Endodermal cell (in vitro differentiated cells): ENCODE measurements at regions not wholly inside any gene's neighbourhood (a gene's known extent, or its start where the extent isn't known, plus 50 kb on each side); places are given as distances from the start of the nearest gene placed in this dataset.

Experiments used
- DNase-seq: peaks from one replicate; pipeline ENCODE4 v3.0.0-alpha.2; 2017
- H3K27ac ChIP-seq: 2 replicates; pipeline ENCODE4 v1.5.1; 2013; ENCODE audit warnings: mild to moderate bottlenecking, low read depth, low read length, moderate library complexity
- H3K27me3 ChIP-seq: 2 replicates; pipeline ENCODE4 v1.6.1; 2013; ENCODE audit warnings: mild to moderate bottlenecking, low read length, moderate library complexity; ENCODE audit not compliant: insufficient read depth, control insufficient read depth, poor library complexity, severe bottlenecking
- H3K36me3 ChIP-seq: 2 replicates; pipeline ENCODE4 v1.7.0; 2013; ENCODE audit warnings: mild to moderate bottlenecking, low read length, moderate library complexity; ENCODE audit not compliant: control insufficient read depth, insufficient read depth
- H3K4me1 ChIP-seq: one replicate; pipeline ENCODE4 v1.7.0; 2013; ENCODE audit warnings: low read length; ENCODE audit not compliant: control insufficient read depth, insufficient read depth
- H3K4me3 ChIP-seq: 2 replicates; pipeline ENCODE4 v1.5.1; 2013; ENCODE audit warnings: mild to moderate bottlenecking, low read length, moderate library complexity
- H3K9ac ChIP-seq: 2 replicates; pipeline ENCODE4 v1.6.1; 2013; ENCODE audit warnings: mild to moderate bottlenecking, low read length, moderate library complexity; ENCODE audit not compliant: poor library complexity, severe bottlenecking; ENCODE audit errors: extremely low read depth
- H3K9me3 ChIP-seq: 2 replicates; pipeline ENCODE4 v1.6.1; 2013; ENCODE audit warnings: mild to moderate bottlenecking, low read length, moderate library complexity; ENCODE audit not compliant: control insufficient read depth
- H3K27ac Mint-ChIP-seq: 2 replicates; pipeline ENCODE4 v1.8.0; 2020; ENCODE audit warnings: mixed read lengths
- H3K27me3 Mint-ChIP-seq: 2 replicates; pipeline ENCODE4 v1.8.0; 2021; ENCODE audit warnings: mild to moderate bottlenecking, mixed read lengths; ENCODE audit not compliant: insufficient read depth
- H3K36me3 Mint-ChIP-seq: 2 replicates; pipeline ENCODE4 v1.8.0; 2020; ENCODE audit warnings: low read depth, mixed read lengths
- H3K4me1 Mint-ChIP-seq: 2 replicates; pipeline ENCODE4 v1.8.0; 2020; ENCODE audit warnings: mixed read lengths
- H3K4me3 Mint-ChIP-seq: 2 replicates; pipeline ENCODE4 v1.8.0; 2020; ENCODE audit warnings: mild to moderate bottlenecking, moderate library complexity, mixed read lengths
- H3K9me3 Mint-ChIP-seq: 2 replicates; pipeline ENCODE4 v1.8.0; 2020; ENCODE audit warnings: mild to moderate bottlenecking, mixed read lengths
- WGBS, 2 experiments: methylation state at CpG; one replicate each; pipeline versions ENCODE4 v1.1.5 to v1.1.7; 2013; ENCODE audit warnings: missing lambda C conversion rate in 2 of 2, mixed read lengths in 1 of 2; ENCODE audit not compliant: insufficient coverage in 1 of 2, insufficient read length in 1 of 2; 5-methylcytosine and 5-hydroxymethylcytosine counted together
- TF ChIP-seq, protein P1 (sequence below): fragments of 200-600 bp; sonication (generic); conservative IDR thresholded peaks from 2 replicates; pipeline ENCODE4 v1.5.0; 2021; ENCODE audit warnings: antibody characterized with exemption, mild to moderate bottlenecking

DNA sequence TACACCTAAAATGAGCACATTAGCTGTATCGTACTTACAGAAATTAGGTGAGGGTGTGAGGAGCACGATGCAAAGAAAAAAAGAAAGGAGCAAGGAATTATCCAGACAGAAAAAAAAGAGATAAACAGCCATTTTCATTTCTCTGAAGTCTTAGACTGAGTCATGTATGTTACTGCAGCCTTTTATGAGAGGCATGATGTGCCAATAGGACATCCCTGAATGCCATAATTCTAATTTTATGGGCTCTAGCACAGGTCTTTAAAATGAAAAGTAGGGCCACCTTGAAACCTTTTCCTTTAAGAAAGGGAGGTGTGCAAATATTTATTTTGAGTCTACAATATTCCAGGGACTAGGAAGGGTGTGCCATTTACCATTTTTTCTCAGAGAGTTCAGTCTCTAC lies 74.1 kb upstream of the PTPRD start:
- 80 to 97% methylated on average over 1 to 2 of the region's 2 CpGs for WGBS, 2 experiments
- Mint-ChIP-seq H3K27ac (no peak overlapping the region), H3K27me3 (no peaks in the 10 kb centered on the region), H3K4me1 (peaks cover 18% of the 10 kb centered on the region), H3K4me3 (no peak overlapping the region), H3K9me3 (no peaks in the 10 kb centered on the region), H3K36me3 (no peaks in the 10 kb centered on the region)
- H3K9me3 ChIP-seq, result no peaks in the 10 kb centered on the region
- no peaks in the 10 kb centered on the region for H3K36me3 ChIP-seq
- no peaks in the 10 kb centered on the region for H3K27me3 ChIP-seq
- H3K4me3 ChIP-seq, result no peak overlapping the region
- no peak overlapping the region for H3K9ac ChIP-seq
- TF ChIP-seq, protein P1, sequence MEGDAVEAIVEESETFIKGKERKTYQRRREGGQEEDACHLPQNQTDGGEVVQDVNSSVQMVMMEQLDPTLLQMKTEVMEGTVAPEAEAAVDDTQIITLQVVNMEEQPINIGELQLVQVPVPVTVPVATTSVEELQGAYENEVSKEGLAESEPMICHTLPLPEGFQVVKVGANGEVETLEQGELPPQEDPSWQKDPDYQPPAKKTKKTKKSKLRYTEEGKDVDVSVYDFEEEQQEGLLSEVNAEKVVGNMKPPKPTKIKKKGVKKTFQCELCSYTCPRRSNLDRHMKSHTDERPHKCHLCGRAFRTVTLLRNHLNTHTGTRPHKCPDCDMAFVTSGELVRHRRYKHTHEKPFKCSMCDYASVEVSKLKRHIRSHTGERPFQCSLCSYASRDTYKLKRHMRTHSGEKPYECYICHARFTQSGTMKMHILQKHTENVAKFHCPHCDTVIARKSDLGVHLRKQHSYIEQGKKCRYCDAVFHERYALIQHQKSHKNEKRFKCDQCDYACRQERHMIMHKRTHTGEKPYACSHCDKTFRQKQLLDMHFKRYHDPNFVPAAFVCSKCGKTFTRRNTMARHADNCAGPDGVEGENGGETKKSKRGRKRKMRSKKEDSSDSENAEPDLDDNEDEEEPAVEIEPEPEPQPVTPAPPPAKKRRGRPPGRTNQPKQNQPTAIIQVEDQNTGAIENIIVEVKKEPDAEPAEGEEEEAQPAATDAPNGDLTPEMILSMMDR, result no peak
- H3K27ac ChIP-seq, result no peak overlapping the region
- DNase-seq, result no peak
- peaks cover 5% of the 10 kb centered on the region for H3K4me1 ChIP-seq

DNA sequence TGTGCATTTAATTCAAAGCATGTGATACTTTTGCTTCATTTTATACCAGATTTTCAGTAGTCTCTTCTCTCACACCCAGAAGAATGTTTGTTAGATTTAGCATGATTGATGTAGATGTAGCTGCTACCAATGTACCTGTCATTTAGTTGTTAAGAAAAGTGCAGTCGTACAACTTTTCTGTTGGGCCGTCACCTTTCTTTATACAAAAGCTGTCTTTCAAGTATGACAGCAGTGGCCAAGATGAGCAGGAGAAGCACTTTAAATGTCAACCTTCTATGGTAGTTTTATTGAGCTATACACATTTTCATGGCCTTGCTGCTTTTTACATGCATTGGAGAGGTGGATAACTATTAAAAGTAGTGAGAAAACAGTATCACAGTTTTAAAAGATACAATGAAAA lies 77.7 kb upstream of the PTPRD start:
- Histone ChIP-seq H3K4me1 (peaks cover 5% of the 10 kb centered on the region), H3K27me3 (no peaks in the 10 kb centered on the region), H3K9me3 (no peaks in the 10 kb centered on the region), H3K27ac (no peak overlapping the region), H3K36me3 (no peaks in the 10 kb centered on the region), H3K9ac (no peak overlapping the region), H3K4me3 (no peak overlapping the region)
- Mint-ChIP-seq H3K4me1 (peaks cover 18% of the 10 kb centered on the region), H3K9me3 (no peaks in the 10 kb centered on the region), H3K36me3 (no peaks in the 10 kb centered on the region), H3K27ac (no peak overlapping the region), H3K4me3 (no peak overlapping the region), H3K27me3 (no peaks in the 10 kb centered on the region)
- no peak for DNase-seq
- TF ChIP-seq, protein P1, result no peak
- 97 to 100% methylated on average over 2 of the region's 2 CpGs for WGBS, 2 experiments

DNA sequence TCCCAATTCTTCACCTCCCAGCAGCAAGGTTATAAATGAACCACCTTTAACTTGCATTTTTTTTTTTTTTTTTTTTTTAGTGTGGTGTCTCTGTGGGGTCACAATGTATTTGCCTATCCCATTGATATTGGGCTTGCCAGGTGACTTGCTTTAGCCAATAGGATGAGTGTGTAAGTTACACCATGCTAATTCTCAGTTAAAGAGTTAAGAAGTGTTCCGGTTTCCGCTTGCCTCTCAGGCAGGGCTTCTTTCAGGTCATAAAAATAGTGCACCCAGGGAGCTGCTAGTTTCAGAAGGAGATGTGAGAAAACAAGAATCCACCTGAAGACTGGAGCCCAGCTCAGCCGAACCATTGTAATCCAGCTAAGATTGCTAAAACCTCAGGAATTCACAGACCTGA lies 84.2 kb upstream of the PTPRD start:
- no peak overlapping the region for H3K9ac ChIP-seq
- no peaks in the 10 kb centered on the region for H3K27me3 ChIP-seq
- Mint-ChIP-seq H3K27me3 (peaks cover 5% of the 10 kb centered on the region), H3K36me3 (no peaks in the 10 kb centered on the region), H3K27ac (no peak overlapping the region), H3K4me1 (peaks cover 4% of the 10 kb centered on the region), H3K9me3 (peaks cover 6% of the 10 kb centered on the region), H3K4me3 (no peak overlapping the region)
- DNase-seq, result no peak
- 92 to 100% methylated on average over 3 of the region's 3 CpGs for WGBS, 2 experiments
- H3K4me3 ChIP-seq, result no peak overlapping the region
- no peaks in the 10 kb centered on the region for H3K36me3 ChIP-seq
- TF ChIP-seq, protein P1, result no peak
- H3K27ac ChIP-seq, result no peak overlapping the region
- H3K4me1 ChIP-seq, result no peaks in the 10 kb centered on the region
- H3K9me3 ChIP-seq, result no peaks in the 10 kb centered on the region
